GM23338 (cell line): ENCODE measurements at regions not wholly inside any gene's neighbourhood (a gene's known extent, or its start where the extent isn't known, plus 50 kb on each side); places are given as distances from the start of the nearest gene placed in this dataset.

ENCODE experiments used
- ATAC-seq: fragments of 200-7000 bp; cut with Tn5 transposase; 3 replicates; pipeline ENCODE4 v1.9.1; 2020
- DNase-seq: peaks from one replicate; pipeline ENCODE4 v3.0.0-alpha.2; 2015; ENCODE audit warnings: low spot score
- H2AFZ ChIP-seq: fragments of 200-600 bp; sonication (generic); 2 replicates; pipeline ENCODE4 v1.8.0; 2016; ENCODE audit warnings: antibody characterized with exemption, mild to moderate bottlenecking, moderate library complexity
- H3F3A ChIP-seq: fragments of 200-600 bp; sonication (generic); replicated peaks from 2 replicates; pipeline ENCODE4 v1.8.0; 2017; ENCODE audit warnings: antibody characterized with exemption, mixed run types, low read depth
- H3K27ac ChIP-seq: fragments of 200-600 bp; sonication (generic); 2 replicates; pipeline ENCODE4 v1.6.1; 2016; ENCODE audit warnings: low read depth
- H3K27me3 ChIP-seq: fragments of 200-600 bp; sonication (generic); 2 replicates; pipeline ENCODE4 v1.8.0; 2016; ENCODE audit warnings: mild to moderate bottlenecking, mixed run types, moderate library complexity; ENCODE audit not compliant: insufficient read depth
- H3K36me3 ChIP-seq: fragments of 200-600 bp; sonication (generic); 2 replicates; pipeline ENCODE4 v1.8.0; 2016; ENCODE audit warnings: mild to moderate bottlenecking; ENCODE audit not compliant: insufficient read depth
- H3K4me1 ChIP-seq: fragments of 200-600 bp; sonication (generic); 2 replicates; pipeline ENCODE4 v1.8.0; 2016; ENCODE audit warnings: mild to moderate bottlenecking, moderate library complexity; ENCODE audit not compliant: insufficient read depth
- H3K4me2 ChIP-seq: fragments of 200-600 bp; sonication (generic); 2 replicates; pipeline ENCODE4 v1.7.1; 2017; ENCODE audit warnings: mixed run types
- H3K4me3 ChIP-seq: fragments of 200-600 bp; sonication (generic); 2 replicates; pipeline ENCODE4 v1.6.1; 2016; ENCODE audit warnings: mixed run types
- H3K79me2 ChIP-seq: fragments of 200-600 bp; sonication (generic); replicated peaks from 2 replicates; pipeline ENCODE4 v1.8.0; 2017; ENCODE audit warnings: mild to moderate bottlenecking; ENCODE audit not compliant: insufficient read depth
- H3K9me2 ChIP-seq: fragments of 200-600 bp; sonication (generic); 2 replicates; pipeline ENCODE4 v1.8.0; 2017; ENCODE audit not compliant: insufficient read depth
- H4K20me1 ChIP-seq: fragments of 200-600 bp; sonication (generic); replicated peaks from 2 replicates; pipeline ENCODE4 v1.8.0; 2017; ENCODE audit warnings: mild to moderate bottlenecking; ENCODE audit not compliant: insufficient read depth
- H3K27ac Mint-ChIP-seq: 2 replicates; pipeline ENCODE4 v1.8.0; 2020; ENCODE audit warnings: inconsistent platforms, mild to moderate bottlenecking, moderate library complexity, mixed read lengths
- H3K27me3 Mint-ChIP-seq: 3 replicates; pipeline ENCODE4 v1.8.0; 2022; ENCODE audit warnings: low read depth, mild to moderate bottlenecking, moderate library complexity, mixed read lengths, inconsistent platforms; ENCODE audit not compliant: insufficient read depth, poor library complexity
- H3K36me3 Mint-ChIP-seq: 3 replicates; pipeline ENCODE4 v1.8.0; 2021; ENCODE audit warnings: low read depth, mild to moderate bottlenecking, inconsistent platforms, moderate library complexity, mixed read lengths
- H3K4me1 Mint-ChIP-seq: 3 replicates; pipeline ENCODE4 v1.8.0; 2020; ENCODE audit warnings: mild to moderate bottlenecking, inconsistent platforms, mixed read lengths
- H3K4me3 Mint-ChIP-seq: 3 replicates; pipeline ENCODE4 v1.8.0; 2021; ENCODE audit warnings: moderate library complexity, mild to moderate bottlenecking, inconsistent platforms, mixed read lengths
- H3K9me3 Mint-ChIP-seq: 3 replicates; pipeline ENCODE4 v1.8.0; 2020; ENCODE audit warnings: moderate library complexity, mild to moderate bottlenecking, inconsistent platforms, mixed read lengths
- CTCF ChIP-seq, 2 experiments: fragments of 200-600 bp in 1 of 2; sonication (generic) in 1 of 2; conservative IDR thresholded peaks; 2 replicates each; pipeline versions ENCODE4 v1.5.1 to v1.6.1; 2016 to 2017; ENCODE audit warnings: antibody characterized with exemption in 2 of 2, low read depth in 2 of 2, mild to moderate bottlenecking in 2 of 2, moderate library complexity in 1 of 2
- EZH2 ChIP-seq: fragments of 200-600 bp; sonication (generic); IDR thresholded peaks from one replicate; pipeline ENCODE4 v1.8.0; 2017; ENCODE audit warnings: antibody characterized with exemption, mild to moderate bottlenecking, low read depth; ENCODE audit not compliant: unreplicated experiment
- NANOG ChIP-seq: IDR thresholded peaks from 2 replicates; pipeline ENCODE4 v1.6.1; 2016; ENCODE audit warnings: antibody characterized with exemption, borderline replicate concordance
- POLR2AphosphoS5 ChIP-seq: IDR thresholded peaks from 2 replicates; pipeline ENCODE4 v1.6.1; 2016; ENCODE audit warnings: antibody characterized with exemption, low read depth
- REST ChIP-seq: IDR thresholded peaks from one replicate; pipeline ENCODE4 v1.6.1; 2018; ENCODE audit warnings: antibody characterized with exemption; ENCODE audit not compliant: unreplicated experiment
- STAT1 ChIP-seq: IDR thresholded peaks from one replicate; pipeline ENCODE4 v1.6.1; 2016; ENCODE audit warnings: antibody characterized with exemption; ENCODE audit not compliant: unreplicated experiment
- ZNF114 ChIP-seq: fragments of 250-450 bp; sonication (Bioruptor Pico); IDR thresholded peaks from 2 replicates; pipeline ENCODE4 v1.5.0; 2020; ENCODE audit warnings: mild to moderate bottlenecking, moderate library complexity
- ZNF331 ChIP-seq: fragments of 250-450 bp; sonication (Bioruptor Pico); IDR thresholded peaks from 2 replicates; pipeline ENCODE4 v1.5.0; 2020; ENCODE audit warnings: low read depth, mild to moderate bottlenecking, moderate library complexity
- ZNF462 ChIP-seq: fragments of 250-450 bp; sonication (Bioruptor Pico); IDR thresholded peaks from 2 replicates; pipeline ENCODE4 v1.5.0; 2020; ENCODE audit warnings: mild to moderate bottlenecking, moderate library complexity

- no peak for TF ChIP-seq ZNF462 (CRISPR knock-in tag)
- no peak for TF ChIP-seq POLR2AphosphoS5
- TF ChIP-seq ZNF331 (CRISPR knock-in tag): no peak
- TF ChIP-seq EZH2: no peak
- TF ChIP-seq ZNF114: no peak
- TF ChIP-seq CTCF (conservative IDR thresholded peaks at IDR 0.05; ENCODE audit: low read depth in 2 of 2): no peak
- TF ChIP-seq NANOG: no peak
These were observed 73.2 kb upstream of the CLDN5 start (continued) for GRCh38 chr22:19597399-19597735.

- Histone ChIP-seq H3K27me3 (no peaks in the 10 kb centered on the region), H3K27ac (no peak overlapping the region), H2AFZ (peak overlapping the region; percentile 18; the same call in 1 of the 2 replicates), H3K4me3 (no peak overlapping the region), H3F3A (no peaks in the 10 kb centered on the region), H3K4me2 (no peak overlapping the region), H3K36me3 (no peaks in the 10 kb centered on the region), H3K4me1 (peaks cover 8% of the 10 kb centered on the region), H3K79me2 (no peaks in the 10 kb centered on the region), H3K9me2 (peaks cover 5% of the 10 kb centered on the region; the same call in 1 of the 2 replicates), H4K20me1 (no peaks in the 10 kb centered on the region)
- H3K4me1 Mint-ChIP-seq: peaks cover 9% of the 10 kb centered on the region
- peaks cover 5% of the 10 kb centered on the region for H3K27me3 Mint-ChIP-seq
- H3K9me3 Mint-ChIP-seq: no peaks in the 10 kb centered on the region
- ATAC-seq: no peak
- no peak overlapping the region for H3K4me3 Mint-ChIP-seq
- no peak for DNase-seq
- H3K36me3 Mint-ChIP-seq: no peaks in the 10 kb centered on the region
- H3K27ac Mint-ChIP-seq: no peak overlapping the region
- TF ChIP-seq POLR2AphosphoS5 (no peak), REST (no peak), ZNF114 (no peak), STAT1 (no peak), EZH2 (no peak)
These were observed 74.0 kb upstream of the CLDN5 start for GRCh38 chr22:19598054-19598855.
